GM12891 (cell line): ENCODE measurements at regions not wholly inside any gene's neighbourhood (a gene's known extent, or its start where the extent isn't known, plus 50 kb on each side); places are given as distances from the start of the nearest gene placed in this dataset.

Source experiments
- POLR2A ChIP-seq: IDR thresholded peaks from 2 replicates; pipeline ENCODE4 v1.6.1; 2011; ENCODE audit warnings: low read depth, low read length, control low read depth
- POLR2AphosphoS5 ChIP-seq: IDR thresholded peaks from 2 replicates; pipeline ENCODE4 v1.6.1; 2011; ENCODE audit warnings: low read depth, low read length, control low read depth
- POU2F2 ChIP-seq: IDR thresholded peaks from 2 replicates; pipeline ENCODE4 v1.6.1; 2011; ENCODE audit warnings: low read depth, mild to moderate bottlenecking, control low read depth, low read length, moderate library complexity
- TAF1 ChIP-seq: IDR thresholded peaks from 2 replicates; pipeline ENCODE4 v1.6.1; 2011; ENCODE audit warnings: low read depth, low read length, control low read depth

DNA sequence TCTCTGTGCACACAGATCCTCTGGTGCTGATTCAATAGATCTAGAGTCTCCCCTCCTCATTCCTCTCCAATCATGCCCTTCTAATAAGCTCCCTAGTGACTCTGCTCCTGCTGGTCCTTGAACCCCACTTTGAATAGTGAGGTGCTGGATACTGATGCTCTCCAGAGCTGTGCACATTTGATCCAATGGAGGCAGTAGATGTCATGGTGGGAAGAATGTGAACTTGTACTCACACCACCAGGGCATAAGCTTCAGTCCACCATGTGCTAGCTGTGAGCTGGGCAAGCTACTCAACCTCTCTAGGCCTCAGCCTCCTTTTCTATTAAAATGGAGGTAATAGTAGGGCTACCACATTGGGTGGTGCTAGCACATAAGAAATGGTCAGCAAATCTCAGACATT, 241.1 kb downstream of the SPATA18 start:
- TF ChIP-seq POLR2A (no peak), POLR2AphosphoS5 (no peak), POU2F2 (no peak), TAF1 (no peak)
